ENCODE measurements at regions not wholly inside any gene's neighbourhood (a gene's known extent, or its start where the extent isn't known, plus 50 kb on each side); places are given as distances from the start of the nearest gene placed in this dataset.

- DNase-seq (ENCODE audit: low read depth): no peak
These were observed 119.9 kb upstream of the MAFB start for GRCh38 chr20:40808936-40809335.

GRCh38 chr20:40809361-40809760 lies 120.3 kb upstream of the MAFB start:
- DNase-seq (ENCODE audit: low read depth): no peak

GRCh38 chr20:40810332-40811000 lies 121.4 kb upstream of the MAFB start:
- DNase-seq (ENCODE audit: low read depth): no peak

- DNase-seq (ENCODE audit: low read depth): no peak
These were observed 122.0 kb upstream of the MAFB start for GRCh38 chr20:40811004-40811403.

GRCh38 chr20:40811660-40812414 lies 122.8 kb upstream of the MAFB start:
- no peak for DNase-seq (ENCODE audit: low read depth)

- DNase-seq (ENCODE audit: low read depth): no peak
These were observed 123.4 kb upstream of the MAFB start for GRCh38 chr20:40812415-40812925.

- no peak for DNase-seq (ENCODE audit: low read depth)
These were observed 124.0 kb upstream of the MAFB start for GRCh38 chr20:40813029-40813431.

GRCh38 chr20:40813708-40814630 lies 124.9 kb upstream of the MAFB start:
- no peak for DNase-seq (ENCODE audit: low read depth)

- no peak for DNase-seq (ENCODE audit: low read depth)
These were observed 125.6 kb upstream of the MAFB start for GRCh38 chr20:40814631-40814960.

GRCh38 chr20:40815156-40816038 lies 126.4 kb upstream of the MAFB start:
- no peak for DNase-seq (ENCODE audit: low read depth)

- DNase-seq (ENCODE audit: low read depth): no peak
These were observed 127.0 kb upstream of the MAFB start for GRCh38 chr20:40816039-40816352.

GRCh38 chr20:40821429-40821828 lies 132.4 kb upstream of the MAFB start:
- no peak for DNase-seq (ENCODE audit: low read depth)

- no peak for DNase-seq (ENCODE audit: low read depth)
These were observed 137.7 kb upstream of the MAFB start for GRCh38 chr20:40826699-40827098.

- DNase-seq (ENCODE audit: low read depth): no peak
These were observed 146.3 kb upstream of the MAFB start for GRCh38 chr20:40835321-40835720.

GRCh38 chr20:40838509-40838908 lies 149.5 kb upstream of the MAFB start:
- DNase-seq (ENCODE audit: low read depth): no peak

GRCh38 chr20:40843251-40843650 lies 154.2 kb upstream of the MAFB start:
- DNase-seq (ENCODE audit: low read depth): no peak

- no peak for DNase-seq (ENCODE audit: low read depth)
These were observed 155.3 kb upstream of the MAFB start for GRCh38 chr20:40844332-40844731.

GRCh38 chr20:40848096-40848495 lies 159.1 kb upstream of the MAFB start:
- no peak for DNase-seq (ENCODE audit: low read depth)

GRCh38 chr20:40848526-40848925 lies 159.5 kb upstream of the MAFB start:
- DNase-seq (ENCODE audit: low read depth): no peak

- no peak for DNase-seq (ENCODE audit: low read depth)
These were observed 160.4 kb upstream of the MAFB start for GRCh38 chr20:40849456-40849855.

- no peak for DNase-seq (ENCODE audit: low read depth)
These were observed 162.0 kb upstream of the MAFB start for GRCh38 chr20:40851051-40851450.

- no peak for DNase-seq (ENCODE audit: low read depth)
These were observed 166.2 kb upstream of the MAFB start for GRCh38 chr20:40855269-40855668.
